Neural cell (in vitro differentiated cells): ENCODE measurements at regions not wholly inside any gene's neighbourhood (a gene's known extent, or its start where the extent isn't known, plus 50 kb on each side); places are given as distances from the start of the nearest gene placed in this dataset.

Experiments
- H2AFZ ChIP-seq: fragments of 200-600, 300-800 bp; sonication (generic), shearing (Covaris generic); 2 replicates; pipeline ENCODE4 v1.6.0; 2014; ENCODE audit warnings: low read depth, mild to moderate bottlenecking, antibody characterized with exemption, low read length, moderate library complexity
- H3F3A ChIP-seq: fragments of 200-600 bp; shearing (Covaris generic); 2 replicates; pipeline ENCODE4 v1.6.1; 2016; ENCODE audit warnings: mild to moderate bottlenecking, moderate library complexity, mixed read lengths, antibody characterized with exemption, low read length; ENCODE audit not compliant: insufficient read depth, poor library complexity, severe bottlenecking
- H3K27ac ChIP-seq: fragments of 200-600, 300-800 bp; sonication (generic), shearing (Covaris generic); 2 replicates; pipeline ENCODE4 v1.5.1; 2014; ENCODE audit warnings: mild to moderate bottlenecking, low read length, moderate library complexity
- H3K27me3 ChIP-seq: fragments of 300-800, 200-600 bp; sonication (generic), shearing (Covaris generic); 2 replicates; pipeline ENCODE4 v1.6.0; 2014; ENCODE audit warnings: mild to moderate bottlenecking, low read depth, low read length, moderate library complexity; ENCODE audit not compliant: insufficient read depth
- H3K36me3 ChIP-seq: fragments of 300-800, 200-600 bp; sonication (generic), shearing (Covaris generic); 2 replicates; pipeline ENCODE4 v1.5.1; 2014; ENCODE audit warnings: mild to moderate bottlenecking, antibody characterized with exemption, low read length, moderate library complexity; ENCODE audit not compliant: insufficient read depth
- H3K4me2 ChIP-seq: fragments of 300-800, 200-600 bp; sonication (generic), shearing (Covaris generic); 2 replicates; pipeline ENCODE4 v1.6.0; 2014; ENCODE audit warnings: mild to moderate bottlenecking, low read length
- H3K4me3 ChIP-seq: fragments of 300-800, 200-600 bp; sonication (generic), shearing (Covaris generic); 2 replicates; pipeline ENCODE4 v1.5.1; 2014; ENCODE audit warnings: mild to moderate bottlenecking, low read length, moderate library complexity
- H3K79me2 ChIP-seq: fragments of 200-600 bp; shearing (Covaris generic); replicated peaks from 2 replicates; pipeline ENCODE4 v1.6.0; 2014; ENCODE audit warnings: mild to moderate bottlenecking, low read length, moderate library complexity; ENCODE audit not compliant: insufficient read depth
- H3K9ac ChIP-seq: fragments of 300-800, 200-600 bp; sonication (generic), shearing (Covaris generic); 2 replicates; pipeline ENCODE4 v1.6.1; 2016; ENCODE audit warnings: mild to moderate bottlenecking, low read length, mixed read lengths
- H3K9me2 ChIP-seq: fragments of 200-600 bp; shearing (Covaris generic); 2 replicates; pipeline ENCODE4 v1.6.1; 2016; ENCODE audit warnings: mild to moderate bottlenecking, low read length, mixed read lengths; ENCODE audit not compliant: insufficient read depth
- H3K9me3 ChIP-seq: fragments of 200-600, 300-800 bp; sonication (generic), shearing (Covaris generic); 2 replicates; pipeline ENCODE4 v1.6.1; 2016; ENCODE audit warnings: mild to moderate bottlenecking, mixed run types, low read length, moderate library complexity, mixed read lengths
- H4K20me1 ChIP-seq: fragments of 200-600 bp; shearing (Covaris generic); 2 replicates; pipeline ENCODE4 v1.6.1; 2016; ENCODE audit warnings: mild to moderate bottlenecking, mixed run types; ENCODE audit not compliant: insufficient read depth
- EP300 ChIP-seq: fragments of 450-650 bp; conservative IDR thresholded peaks from 2 replicates; pipeline ENCODE4 v1.6.1; 2014; ENCODE audit warnings: antibody characterized with exemption, mild to moderate bottlenecking, moderate library complexity; ENCODE audit not compliant: poor library complexity, severe bottlenecking
- EZH2 ChIP-seq: fragments of 200-600, 300-800 bp; shearing (Covaris generic), sonication (generic); IDR thresholded peaks from 2 replicates; pipeline ENCODE4 v1.6.1; 2014; ENCODE audit warnings: antibody characterized with exemption, low read length, borderline replicate concordance, mild to moderate bottlenecking; ENCODE audit not compliant: insufficient read depth, poor library complexity, severe bottlenecking
- MXI1 ChIP-seq: fragments of 450-650 bp; conservative IDR thresholded peaks from 2 replicates; pipeline ENCODE4 v1.6.1; 2014; ENCODE audit warnings: antibody characterized with exemption, mild to moderate bottlenecking; ENCODE audit not compliant: poor library complexity, severe bottlenecking
- POLR2AphosphoS5 ChIP-seq: IDR thresholded peaks from 2 replicates; pipeline ENCODE4 v1.6.1; 2012
- RAD21 ChIP-seq: fragments of 450-650 bp; conservative IDR thresholded peaks from 2 replicates; pipeline ENCODE4 v1.6.1; 2014; ENCODE audit warnings: antibody characterized with exemption, mild to moderate bottlenecking, moderate library complexity
- SMC3 ChIP-seq: fragments of 450-650 bp; conservative IDR thresholded peaks from 2 replicates; pipeline ENCODE4 v1.6.1; 2014; ENCODE audit warnings: antibody characterized with exemption, mild to moderate bottlenecking, moderate library complexity; ENCODE audit not compliant: poor library complexity
- TAF1 ChIP-seq: IDR thresholded peaks from 2 replicates; pipeline ENCODE4 v1.6.1; 2012; ENCODE audit warnings: low read depth
- TF ChIP-seq, protein P1 (sequence below): IDR thresholded peaks from 2 replicates; pipeline ENCODE4 v1.6.1; 2012; ENCODE audit warnings: borderline replicate concordance
- TF ChIP-seq, protein P2 (sequence below): fragments of 450-650 bp; IDR thresholded peaks from 2 replicates; pipeline ENCODE4 v1.5.1; 2014; ENCODE audit warnings: antibody characterized with exemption, mild to moderate bottlenecking, moderate library complexity; ENCODE audit not compliant: poor library complexity, severe bottlenecking

DNA sequence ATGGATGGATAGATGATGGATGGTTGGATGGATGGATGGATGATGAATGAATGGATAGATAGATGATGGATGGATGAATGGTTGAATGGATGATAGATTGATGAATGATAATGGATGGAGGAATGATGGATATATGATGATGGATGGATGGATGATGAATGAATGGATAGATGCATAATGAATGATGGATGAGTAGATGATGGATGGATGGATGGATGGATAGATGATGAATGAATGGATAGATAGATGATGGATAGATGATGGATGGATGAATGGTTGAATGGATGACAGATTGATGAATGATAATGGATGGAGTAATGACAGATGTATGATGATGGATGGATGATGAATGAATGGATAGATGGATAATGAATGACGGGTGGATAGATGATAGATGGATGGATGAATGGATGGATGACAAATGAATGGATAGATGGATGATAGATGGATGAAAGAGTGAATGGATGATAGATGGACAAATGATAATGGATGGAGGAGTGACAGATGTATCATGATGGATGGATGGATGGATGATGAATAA is 1466.5 kb downstream of the BRD1 start:
- H3K27me3 ChIP-seq: no peaks in the 10 kb centered on the region
- H3K4me2 ChIP-seq: no peak overlapping the region
- H3K27ac ChIP-seq: no peak overlapping the region
- no peaks in the 10 kb centered on the region for H3K9me2 ChIP-seq
- no peaks in the 10 kb centered on the region for H4K20me1 ChIP-seq
- no peaks in the 10 kb centered on the region for H3K36me3 ChIP-seq
- no peak overlapping the region for H3K9ac ChIP-seq
- no peak overlapping the region for H3K4me3 ChIP-seq
- no peaks in the 10 kb centered on the region for H3F3A ChIP-seq
- H3K9me3 ChIP-seq: no peaks in the 10 kb centered on the region
- TF ChIP-seq POLR2AphosphoS5: no peak
- TF ChIP-seq SMC3: no peak
- TF ChIP-seq EP300: no peak
- TF ChIP-seq, protein P1, sequence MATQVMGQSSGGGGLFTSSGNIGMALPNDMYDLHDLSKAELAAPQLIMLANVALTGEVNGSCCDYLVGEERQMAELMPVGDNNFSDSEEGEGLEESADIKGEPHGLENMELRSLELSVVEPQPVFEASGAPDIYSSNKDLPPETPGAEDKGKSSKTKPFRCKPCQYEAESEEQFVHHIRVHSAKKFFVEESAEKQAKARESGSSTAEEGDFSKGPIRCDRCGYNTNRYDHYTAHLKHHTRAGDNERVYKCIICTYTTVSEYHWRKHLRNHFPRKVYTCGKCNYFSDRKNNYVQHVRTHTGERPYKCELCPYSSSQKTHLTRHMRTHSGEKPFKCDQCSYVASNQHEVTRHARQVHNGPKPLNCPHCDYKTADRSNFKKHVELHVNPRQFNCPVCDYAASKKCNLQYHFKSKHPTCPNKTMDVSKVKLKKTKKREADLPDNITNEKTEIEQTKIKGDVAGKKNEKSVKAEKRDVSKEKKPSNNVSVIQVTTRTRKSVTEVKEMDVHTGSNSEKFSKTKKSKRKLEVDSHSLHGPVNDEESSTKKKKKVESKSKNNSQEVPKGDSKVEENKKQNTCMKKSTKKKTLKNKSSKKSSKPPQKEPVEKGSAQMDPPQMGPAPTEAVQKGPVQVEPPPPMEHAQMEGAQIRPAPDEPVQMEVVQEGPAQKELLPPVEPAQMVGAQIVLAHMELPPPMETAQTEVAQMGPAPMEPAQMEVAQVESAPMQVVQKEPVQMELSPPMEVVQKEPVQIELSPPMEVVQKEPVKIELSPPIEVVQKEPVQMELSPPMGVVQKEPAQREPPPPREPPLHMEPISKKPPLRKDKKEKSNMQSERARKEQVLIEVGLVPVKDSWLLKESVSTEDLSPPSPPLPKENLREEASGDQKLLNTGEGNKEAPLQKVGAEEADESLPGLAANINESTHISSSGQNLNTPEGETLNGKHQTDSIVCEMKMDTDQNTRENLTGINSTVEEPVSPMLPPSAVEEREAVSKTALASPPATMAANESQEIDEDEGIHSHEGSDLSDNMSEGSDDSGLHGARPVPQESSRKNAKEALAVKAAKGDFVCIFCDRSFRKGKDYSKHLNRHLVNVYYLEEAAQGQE: no peak
- TF ChIP-seq RAD21: no peak
- no peak for TF ChIP-seq TAF1
- no peak for TF ChIP-seq EZH2
- TF ChIP-seq, protein P2, sequence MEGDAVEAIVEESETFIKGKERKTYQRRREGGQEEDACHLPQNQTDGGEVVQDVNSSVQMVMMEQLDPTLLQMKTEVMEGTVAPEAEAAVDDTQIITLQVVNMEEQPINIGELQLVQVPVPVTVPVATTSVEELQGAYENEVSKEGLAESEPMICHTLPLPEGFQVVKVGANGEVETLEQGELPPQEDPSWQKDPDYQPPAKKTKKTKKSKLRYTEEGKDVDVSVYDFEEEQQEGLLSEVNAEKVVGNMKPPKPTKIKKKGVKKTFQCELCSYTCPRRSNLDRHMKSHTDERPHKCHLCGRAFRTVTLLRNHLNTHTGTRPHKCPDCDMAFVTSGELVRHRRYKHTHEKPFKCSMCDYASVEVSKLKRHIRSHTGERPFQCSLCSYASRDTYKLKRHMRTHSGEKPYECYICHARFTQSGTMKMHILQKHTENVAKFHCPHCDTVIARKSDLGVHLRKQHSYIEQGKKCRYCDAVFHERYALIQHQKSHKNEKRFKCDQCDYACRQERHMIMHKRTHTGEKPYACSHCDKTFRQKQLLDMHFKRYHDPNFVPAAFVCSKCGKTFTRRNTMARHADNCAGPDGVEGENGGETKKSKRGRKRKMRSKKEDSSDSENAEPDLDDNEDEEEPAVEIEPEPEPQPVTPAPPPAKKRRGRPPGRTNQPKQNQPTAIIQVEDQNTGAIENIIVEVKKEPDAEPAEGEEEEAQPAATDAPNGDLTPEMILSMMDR: no peak
- no peak for TF ChIP-seq MXI1
- no peak overlapping the region for H2AFZ ChIP-seq
- H3K79me2 ChIP-seq: no peaks in the 10 kb centered on the region

DNA sequence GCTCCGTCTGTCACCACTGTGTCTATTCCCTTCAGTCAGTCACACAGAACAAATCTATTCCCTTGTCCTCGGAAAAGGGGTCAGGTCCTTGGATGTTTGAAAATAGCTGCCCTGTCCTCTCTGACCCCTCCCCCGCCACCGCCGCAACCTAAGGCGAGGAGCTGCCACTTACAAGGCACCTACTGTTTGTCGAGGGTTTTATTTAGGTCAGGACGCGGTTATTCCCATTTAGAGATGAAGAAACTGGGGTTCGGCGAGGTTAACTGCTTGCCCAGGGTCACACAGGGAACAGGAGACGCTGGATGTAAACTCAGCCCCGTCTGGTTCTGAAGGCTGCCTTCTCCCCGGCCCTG is 1468.1 kb downstream of the BRD1 start:
- no peaks in the 10 kb centered on the region for H3K9me2 ChIP-seq
- H3K4me2 ChIP-seq: no peak overlapping the region
- H3F3A ChIP-seq: no peaks in the 10 kb centered on the region
- no peaks in the 10 kb centered on the region for H4K20me1 ChIP-seq
- no peak overlapping the region for H3K9ac ChIP-seq
- H3K9me3 ChIP-seq: no peaks in the 10 kb centered on the region
- no peak overlapping the region for H3K27ac ChIP-seq
- no peaks in the 10 kb centered on the region for H3K36me3 ChIP-seq
- H2AFZ ChIP-seq: no peak overlapping the region
- H3K27me3 ChIP-seq: no peaks in the 10 kb centered on the region
- H3K4me3 ChIP-seq: no peak overlapping the region
- H3K79me2 ChIP-seq: no peaks in the 10 kb centered on the region
- TF ChIP-seq, protein P2: no peak
- TF ChIP-seq EZH2 (no peak), EP300 (no peak), MXI1 (no peak), SMC3 (no peak), RAD21 (no peak), POLR2AphosphoS5 (no peak), TAF1 (no peak)
- TF ChIP-seq, protein P1: no peak
